ENCODE measurements at regions not wholly inside any gene's neighbourhood (a gene's known extent, or its start where the extent isn't known, plus 50 kb on each side); places are given as distances from the start of the nearest gene placed in this dataset.

GRCh38 chr13:88429862-88430261 is 758.7 kb downstream of the SLITRK5 start:
- Histone ChIP-seq H3K4me1 (ENCODE audit: control insufficient read depth, insufficient read depth, low read length, poor library complexity, severe bottlenecking) (no peaks in the 10 kb centered on the region), H3K9me3 (ENCODE audit: control insufficient read depth, low read length) (peaks cover 2% of the 10 kb centered on the region), H3K27ac (ENCODE audit: low read depth, low read length, severe bottlenecking) (no peak overlapping the region), H3K4me3 (ENCODE audit: extremely low read depth, insufficient read depth, low read length, poor library complexity, severe bottlenecking) (no peak overlapping the region), H3K36me3 (ENCODE audit: control insufficient read depth, insufficient read depth, low read length) (no peaks in the 10 kb centered on the region)
- 82 to 88% methylated on average over 2 of the region's 2 CpGs for WGBS, 2 experiments (ENCODE audit: insufficient coverage in 2 of 2)

- H3K4me3 ChIP-seq (ENCODE audit: extremely low read depth, insufficient read depth, low read length, poor library complexity, severe bottlenecking), result no peak overlapping the region
- WGBS, 2 experiments (ENCODE audit: insufficient coverage in 2 of 2), result 79 to 83% methylated on average over 2 to 3 of the region's 6 CpGs
Observed at GRCh38 chr13:88434953-88435352, 763.8 kb downstream of the SLITRK5 start.

GRCh38 chr13:88436974-88437373 is 765.8 kb downstream of the SLITRK5 start:
- Histone ChIP-seq H3K9me3 (ENCODE audit: control insufficient read depth, low read length) (peaks cover 5% of the 10 kb centered on the region), H3K27ac (ENCODE audit: low read depth, low read length, severe bottlenecking) (no peak overlapping the region), H3K4me3 (ENCODE audit: extremely low read depth, insufficient read depth, low read length, poor library complexity, severe bottlenecking) (no peak overlapping the region), H3K36me3 (ENCODE audit: control insufficient read depth, insufficient read depth, low read length) (no peaks in the 10 kb centered on the region), H3K4me1 (ENCODE audit: control insufficient read depth, insufficient read depth, low read length, poor library complexity, severe bottlenecking) (no peaks in the 10 kb centered on the region)
- no CpG with 5 or more reads among the region's 1 CpG for WGBS, 2 experiments (ENCODE audit: insufficient coverage in 2 of 2)

More at GRCh38 chr13:88434953-88435352, 763.8 kb downstream of the SLITRK5 start:
- Histone ChIP-seq H3K36me3 (ENCODE audit: control insufficient read depth, insufficient read depth, low read length) (no peaks in the 10 kb centered on the region), H3K4me1 (ENCODE audit: control insufficient read depth, insufficient read depth, low read length, poor library complexity, severe bottlenecking) (no peaks in the 10 kb centered on the region), H3K27ac (ENCODE audit: low read depth, low read length, severe bottlenecking) (no peak overlapping the region), H3K9me3 (ENCODE audit: control insufficient read depth, low read length) (peaks cover 5% of the 10 kb centered on the region)

GRCh38 chr13:88450515-88450914 is 779.3 kb downstream of the SLITRK5 start:
- no peaks in the 10 kb centered on the region for H3K4me1 ChIP-seq (ENCODE audit: control insufficient read depth, insufficient read depth, low read length, poor library complexity, severe bottlenecking)
- no peak overlapping the region for H3K4me3 ChIP-seq (ENCODE audit: extremely low read depth, insufficient read depth, low read length, poor library complexity, severe bottlenecking)
- H3K36me3 ChIP-seq (ENCODE audit: control insufficient read depth, insufficient read depth, low read length), result no peaks in the 10 kb centered on the region
- 83 to 92% methylated on average over 2 of the region's 2 CpGs for WGBS, 2 experiments (ENCODE audit: insufficient coverage in 2 of 2)
- no peak overlapping the region for H3K27ac ChIP-seq (ENCODE audit: low read depth, low read length, severe bottlenecking)
- H3K9me3 ChIP-seq (ENCODE audit: control insufficient read depth, low read length), result no peaks in the 10 kb centered on the region

GRCh38 chr13:88456151-88456550 is 785.0 kb downstream of the SLITRK5 start:
- 82 to 100% methylated on average over 2 of the region's 3 CpGs for WGBS, 2 experiments (ENCODE audit: insufficient coverage in 2 of 2)
- Histone ChIP-seq H3K4me1 (ENCODE audit: control insufficient read depth, insufficient read depth, low read length, poor library complexity, severe bottlenecking) (no peaks in the 10 kb centered on the region), H3K9me3 (ENCODE audit: control insufficient read depth, low read length) (no peaks in the 10 kb centered on the region), H3K4me3 (ENCODE audit: extremely low read depth, insufficient read depth, low read length, poor library complexity, severe bottlenecking) (no peak overlapping the region), H3K36me3 (ENCODE audit: control insufficient read depth, insufficient read depth, low read length) (no peaks in the 10 kb centered on the region), H3K27ac (ENCODE audit: low read depth, low read length, severe bottlenecking) (no peak overlapping the region)

- no peaks in the 10 kb centered on the region for H3K36me3 ChIP-seq (ENCODE audit: control insufficient read depth, insufficient read depth, low read length)
- H3K27ac ChIP-seq (ENCODE audit: low read depth, low read length, severe bottlenecking), result no peak overlapping the region
- no peaks in the 10 kb centered on the region for H3K4me1 ChIP-seq (ENCODE audit: control insufficient read depth, insufficient read depth, low read length, poor library complexity, severe bottlenecking)
- no peaks in the 10 kb centered on the region for H3K9me3 ChIP-seq (ENCODE audit: control insufficient read depth, low read length)
- H3K4me3 ChIP-seq (ENCODE audit: extremely low read depth, insufficient read depth, low read length, poor library complexity, severe bottlenecking), result no peak overlapping the region
Observed at GRCh38 chr13:88459331-88459730, 788.2 kb downstream of the SLITRK5 start.

- 50 to 64% methylated on average over 2 to 3 of the region's 3 CpGs for WGBS, 2 experiments (ENCODE audit: insufficient coverage in 2 of 2)
- H3K27ac ChIP-seq (ENCODE audit: low read depth, low read length, severe bottlenecking), result no peak overlapping the region
- H3K4me1 ChIP-seq (ENCODE audit: control insufficient read depth, insufficient read depth, low read length, poor library complexity, severe bottlenecking), result no peaks in the 10 kb centered on the region
- H3K4me3 ChIP-seq (ENCODE audit: extremely low read depth, insufficient read depth, low read length, poor library complexity, severe bottlenecking), result no peak overlapping the region
- no peaks in the 10 kb centered on the region for H3K36me3 ChIP-seq (ENCODE audit: control insufficient read depth, insufficient read depth, low read length)
- no peaks in the 10 kb centered on the region for H3K9me3 ChIP-seq (ENCODE audit: control insufficient read depth, low read length)
Observed at GRCh38 chr13:88461272-88462009, 790.3 kb downstream of the SLITRK5 start.

- H3K4me3 ChIP-seq (ENCODE audit: extremely low read depth, insufficient read depth, low read length, poor library complexity, severe bottlenecking), result no peak overlapping the region
- H3K27ac ChIP-seq (ENCODE audit: low read depth, low read length, severe bottlenecking), result no peak overlapping the region
- WGBS, 2 experiments (ENCODE audit: insufficient coverage in 2 of 2), result 88% methylated on average over 5 of the region's 6 CpGs
- H3K9me3 ChIP-seq (ENCODE audit: control insufficient read depth, low read length), result no peaks in the 10 kb centered on the region
- no peaks in the 10 kb centered on the region for H3K36me3 ChIP-seq (ENCODE audit: control insufficient read depth, insufficient read depth, low read length)
- no peaks in the 10 kb centered on the region for H3K4me1 ChIP-seq (ENCODE audit: control insufficient read depth, insufficient read depth, low read length, poor library complexity, severe bottlenecking)
Observed at GRCh38 chr13:88464851-88465250, 793.7 kb downstream of the SLITRK5 start.

GRCh38 chr13:88472316-88472715 is 801.1 kb downstream of the SLITRK5 start:
- WGBS, 2 experiments (ENCODE audit: insufficient coverage in 2 of 2), result 100% methylated on average over 1 of the region's 3 CpGs; no CpG with 5 or more reads in 1 of the 2 experiments
- Histone ChIP-seq H3K4me1 (ENCODE audit: control insufficient read depth, insufficient read depth, low read length, poor library complexity, severe bottlenecking) (no peaks in the 10 kb centered on the region), H3K27ac (ENCODE audit: low read depth, low read length, severe bottlenecking) (no peak overlapping the region), H3K4me3 (ENCODE audit: extremely low read depth, insufficient read depth, low read length, poor library complexity, severe bottlenecking) (no peak overlapping the region), H3K9me3 (ENCODE audit: control insufficient read depth, low read length) (no peaks in the 10 kb centered on the region), H3K36me3 (ENCODE audit: control insufficient read depth, insufficient read depth, low read length) (no peaks in the 10 kb centered on the region)

GRCh38 chr13:88483202-88483601 is 812.0 kb downstream of the SLITRK5 start:
- Histone ChIP-seq H3K4me1 (ENCODE audit: control insufficient read depth, insufficient read depth, low read length, poor library complexity, severe bottlenecking) (no peaks in the 10 kb centered on the region), H3K9me3 (ENCODE audit: control insufficient read depth, low read length) (peaks cover under 1% of the 10 kb centered on the region), H3K36me3 (ENCODE audit: control insufficient read depth, insufficient read depth, low read length) (no peaks in the 10 kb centered on the region), H3K27ac (ENCODE audit: low read depth, low read length, severe bottlenecking) (no peak overlapping the region), H3K4me3 (ENCODE audit: extremely low read depth, insufficient read depth, low read length, poor library complexity, severe bottlenecking) (no peak overlapping the region)
- WGBS, 2 experiments (ENCODE audit: insufficient coverage in 2 of 2), result no CpG with 5 or more reads among the region's 1 CpG

- no CpG with 5 or more reads among the region's 1 CpG for WGBS, 2 experiments (ENCODE audit: insufficient coverage in 2 of 2)
- Histone ChIP-seq H3K27ac (ENCODE audit: low read depth, low read length, severe bottlenecking) (no peak overlapping the region), H3K9me3 (ENCODE audit: control insufficient read depth, low read length) (peaks cover 17% of the 10 kb centered on the region), H3K36me3 (ENCODE audit: control insufficient read depth, insufficient read depth, low read length) (no peaks in the 10 kb centered on the region), H3K4me3 (ENCODE audit: extremely low read depth, insufficient read depth, low read length, poor library complexity, severe bottlenecking) (no peak overlapping the region), H3K4me1 (ENCODE audit: control insufficient read depth, insufficient read depth, low read length, poor library complexity, severe bottlenecking) (no peaks in the 10 kb centered on the region)
Observed at GRCh38 chr13:88507909-88508308, 836.7 kb downstream of the SLITRK5 start.

All from mesodermal cell (in vitro differentiated cells).